Left ventricle myocardium superior (tissue), 1 donor: ENCODE measurements at regions not wholly inside any gene's neighbourhood (a gene's known extent, or its start where the extent isn't known, plus 50 kb on each side); places are given as distances from the start of the nearest gene placed in this dataset.
"Not testable (repeated sequence)": the region's sequence is repeated elsewhere in the genome, so short reads cannot be mapped to it uniquely, and the experiment has no call there.

Experiments
- ATAC-seq: fragments of 200-7000 bp; cut with Tn5 transposase; one replicate; pipeline ENCODE4 v1.9.1; 2020; ENCODE audit warnings: mild to moderate bottlenecking, moderate library complexity
- DNase-seq: peaks from one replicate; pipeline ENCODE4 v3.0.0-alpha.2; 2020
- intact Hi-C: fragments of 100-400 bp; cut with micrococcal nuclease; formaldehyde crosslinking; loops from one replicate; pipeline ENCODE4 v1.11.0; 2022
- donor health status: DM: no; HTN: yes; CAD: no; lungs with severe emphysema.

- intact Hi-C loops, DNase-seq, ATAC-seq: not testable (repeated sequence)
Measured at GRCh38 chr14:42482345-42482971, 875.8 kb downstream of the LRFN5 start.

- ATAC-seq, DNase-seq, intact Hi-C loops: not testable (repeated sequence)
Measured at GRCh38 chr14:42481714-42482113, 875.0 kb downstream of the LRFN5 start.

- ATAC-seq (no peak), DNase-seq (no peak)
- intact Hi-C loops: no loop called here
Measured at GRCh38 chr14:42480255-42480654, 873.6 kb downstream of the LRFN5 start.

GRCh38 chr14:42475289-42475688 is 868.6 kb downstream of the LRFN5 start:
- no peak for DNase-seq
- ATAC-seq: no peak
- intact Hi-C loops: no loop called here

DNA sequence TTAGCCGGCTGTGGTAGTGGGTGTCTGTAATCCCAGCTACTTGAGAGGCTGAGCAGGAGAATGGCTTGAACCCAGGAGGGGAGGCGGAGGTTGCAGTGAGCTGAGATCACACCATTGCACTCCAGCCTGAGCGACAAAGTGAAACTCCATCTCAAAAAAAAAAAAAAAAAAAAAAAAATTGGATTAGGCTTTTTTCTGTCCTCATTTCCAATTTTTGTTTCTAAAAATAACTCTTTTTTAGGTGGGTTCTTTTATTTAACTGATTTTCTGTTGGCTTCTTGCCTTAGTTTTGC is 863.7 kb downstream of the LRFN5 start:
- DNase-seq: no peak
- ATAC-seq: no peak
- intact Hi-C loops: no loop called here

DNA sequence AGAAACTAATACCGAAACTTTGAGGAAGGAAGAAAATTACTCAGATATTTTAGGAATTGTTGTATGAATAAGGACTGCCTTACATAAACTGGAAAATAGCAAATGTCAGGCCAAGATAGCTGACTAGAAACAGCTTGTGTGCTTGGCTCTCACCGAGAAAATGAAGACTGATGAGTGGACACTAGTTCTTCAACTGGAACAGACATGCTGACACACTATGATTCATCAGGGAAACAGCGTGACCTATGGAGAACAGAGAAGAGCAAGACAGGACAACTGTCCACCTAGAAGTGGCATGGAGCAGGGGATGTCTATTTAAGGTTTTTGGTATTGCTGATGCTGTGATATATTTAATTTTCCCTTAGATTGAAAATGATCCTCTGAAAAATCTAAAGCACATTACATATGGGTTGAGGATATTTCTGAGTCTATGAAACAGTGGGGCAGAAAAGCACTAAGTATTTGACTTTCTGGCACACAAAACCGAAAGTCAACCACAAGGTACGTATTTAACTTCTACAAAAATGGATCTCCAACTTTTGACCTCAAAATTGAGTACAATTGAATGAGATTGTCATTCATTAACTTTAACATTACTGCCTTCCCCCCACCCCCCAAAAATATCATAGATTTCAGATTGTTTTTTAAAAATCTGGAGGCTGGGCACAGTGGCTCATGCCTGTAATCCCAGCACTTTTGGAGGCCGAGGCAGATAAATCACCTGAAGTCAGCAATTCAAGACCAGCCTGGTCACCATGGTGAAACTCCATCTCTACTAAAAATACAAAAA is 863.2 kb downstream of the LRFN5 start:
- DNase-seq (no peak), ATAC-seq (peak; percentile 17)
- intact Hi-C loops: no loop called here

- ATAC-seq (no peak), DNase-seq (no peak)
- intact Hi-C loops: no loop called here
Measured at GRCh38 chr14:42460673-42461072, 854.0 kb downstream of the LRFN5 start.

DNA sequence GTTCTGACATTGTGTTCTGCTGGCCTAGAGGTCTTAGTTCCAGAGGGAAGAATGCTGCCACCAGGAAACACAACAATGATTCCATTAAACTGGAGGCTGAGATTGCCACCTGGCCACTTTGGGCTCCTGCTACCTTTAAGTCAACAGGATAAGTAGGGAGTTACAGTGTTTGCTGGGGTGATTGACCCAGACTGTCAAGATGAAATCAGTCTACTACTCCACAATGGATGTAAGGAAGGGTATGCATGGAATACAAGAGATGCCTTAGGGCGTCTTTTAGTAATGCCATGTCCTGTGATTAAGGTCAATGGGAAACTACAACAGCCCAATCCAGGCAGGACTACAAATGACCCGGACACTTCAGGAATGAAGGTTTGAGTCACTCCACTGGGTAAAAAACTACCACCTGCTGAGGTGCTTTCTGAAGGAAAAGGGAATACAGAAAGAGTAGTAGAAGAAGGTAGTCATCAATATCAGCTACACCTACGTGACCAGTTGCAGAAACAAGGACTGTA is 852.6 kb downstream of the LRFN5 start:
- intact Hi-C loops: no loop called here
- DNase-seq (no peak), ATAC-seq (no peak)

DNA sequence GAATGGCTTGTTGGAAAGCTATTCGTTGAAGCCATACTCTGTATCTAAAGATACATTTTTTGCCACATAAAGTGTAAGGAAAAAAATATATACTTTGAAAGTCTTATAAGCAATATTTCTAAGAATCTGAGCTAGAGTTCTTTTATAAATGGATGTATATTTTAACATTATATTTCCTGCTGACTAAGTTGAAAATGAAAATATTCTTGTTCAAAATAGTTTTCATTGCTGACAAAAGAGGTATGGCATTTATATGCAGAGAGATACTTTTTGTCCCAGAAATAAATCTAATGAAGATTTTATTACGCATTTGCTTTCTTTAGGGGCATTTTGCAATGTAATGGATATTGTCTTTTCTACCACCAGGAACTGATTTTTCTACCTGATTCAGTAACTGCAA is 834.9 kb downstream of the LRFN5 start:
- DNase-seq (no peak), ATAC-seq (no peak)
- intact Hi-C loops: no loop called here

DNA sequence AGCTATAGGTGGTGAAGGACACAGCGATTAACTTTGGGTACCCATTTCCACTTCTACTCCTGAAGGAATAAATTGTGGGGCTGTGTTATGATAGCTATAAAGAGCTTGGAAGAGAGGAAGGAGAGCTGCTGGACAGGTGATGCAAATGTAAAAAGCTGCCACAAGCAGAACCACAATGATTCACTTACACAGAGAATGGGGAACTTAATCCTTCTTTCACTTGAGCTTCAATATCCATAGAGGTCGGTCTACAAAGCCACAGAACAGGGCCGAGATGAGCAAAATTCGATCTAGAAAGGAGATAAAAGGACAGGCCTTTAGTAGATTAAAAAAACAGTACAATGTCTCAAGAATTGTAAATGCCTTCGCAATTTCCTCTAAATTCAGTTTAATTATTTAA is 831.1 kb downstream of the LRFN5 start:
- ATAC-seq: no peak
- intact Hi-C loops: no loop called here

DNA sequence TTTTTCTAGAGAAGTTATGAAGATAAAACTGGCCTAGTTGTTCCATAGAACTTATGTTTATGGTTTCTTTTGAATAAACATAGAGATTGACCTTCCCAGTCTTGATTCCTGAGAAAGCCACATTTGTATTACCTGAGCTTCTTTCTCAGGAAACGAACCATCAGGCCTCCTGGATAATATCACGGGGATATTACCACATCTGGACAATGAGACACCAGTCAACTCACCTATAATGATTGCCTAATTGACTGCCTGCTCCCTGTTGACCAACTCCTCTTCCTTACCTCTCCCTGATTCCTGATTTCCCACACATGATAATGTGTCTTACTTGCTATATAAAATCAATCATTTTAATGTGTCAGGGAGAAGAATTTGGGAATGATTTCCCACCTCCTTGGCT is 822.7 kb downstream of the LRFN5 start:
- DNase-seq: no peak
- intact Hi-C loops: no loop called here
- no peak for ATAC-seq

More for the DNA sequence above, 831.1 kb downstream of the LRFN5 start:
- DNase-seq: no peak

GRCh38 chr14:42428996-42429395 is 822.3 kb downstream of the LRFN5 start:
- intact Hi-C loops: no loop called here
- DNase-seq: no peak
- ATAC-seq: no peak

- intact Hi-C loops: no loop called here
- DNase-seq (no peak), ATAC-seq (no peak)
Measured at GRCh38 chr14:42424501-42424900, 817.8 kb downstream of the LRFN5 start.

DNA sequence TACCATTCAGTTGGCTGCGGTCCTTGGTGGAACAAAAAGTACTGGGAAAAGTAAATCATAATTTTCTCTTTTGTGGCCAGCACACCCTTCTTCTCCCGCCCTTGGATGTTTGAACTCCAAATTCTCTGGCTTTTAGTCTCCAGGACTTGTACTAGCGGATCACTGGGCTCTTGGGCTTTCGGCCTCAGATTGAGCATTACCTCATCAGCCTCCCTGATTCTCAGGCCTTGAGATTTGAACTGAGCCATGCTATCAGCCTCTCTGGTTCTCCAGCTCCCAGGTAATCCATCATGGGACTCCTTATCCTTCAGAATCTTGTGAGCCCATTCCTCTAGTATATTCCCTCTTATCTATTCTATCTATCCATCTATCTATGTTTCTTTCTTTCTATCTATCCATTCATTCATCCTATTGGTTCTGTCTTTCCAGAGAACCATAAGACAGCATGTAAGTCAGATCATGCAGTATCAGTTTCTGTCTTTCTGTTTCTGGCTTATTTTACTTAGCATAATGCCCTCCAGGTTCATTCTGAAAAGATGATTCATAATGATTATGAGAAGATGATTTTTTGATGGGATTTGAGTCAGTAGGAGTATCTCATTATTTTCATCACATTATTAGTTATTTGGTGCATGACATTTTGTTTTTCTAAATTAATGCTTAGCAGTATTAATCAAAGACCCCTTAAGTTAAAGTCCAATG is 814.9 kb downstream of the LRFN5 start:
- ATAC-seq (no peak), DNase-seq (no peak)
- intact Hi-C loops: no loop called here

DNA sequence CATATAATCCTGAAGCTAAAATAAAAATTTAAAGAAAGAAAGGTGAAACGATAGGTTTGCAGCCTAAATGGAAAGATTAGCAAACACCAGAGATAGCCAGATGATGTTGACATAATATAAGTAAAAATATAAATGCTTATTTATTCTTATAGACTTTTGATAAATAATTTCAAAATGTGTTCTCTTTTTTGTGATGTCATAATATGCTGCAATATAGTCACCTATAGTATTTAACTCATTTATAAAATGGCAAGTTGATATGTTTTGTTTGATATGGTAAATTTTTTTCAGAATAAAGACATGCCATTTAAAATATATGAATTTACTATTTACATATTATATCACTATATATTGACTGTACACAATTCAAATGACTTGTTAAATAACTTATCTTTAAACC is 813.4 kb downstream of the LRFN5 start:
- ATAC-seq: no peak
- DNase-seq: no peak
- intact Hi-C loops: no loop called here

- DNase-seq (no peak), ATAC-seq (no peak)
- intact Hi-C loops: no loop called here
Measured at GRCh38 chr14:42407153-42407552, 800.5 kb downstream of the LRFN5 start.

- ATAC-seq: no peak
- intact Hi-C loops: no loop called here
- no peak for DNase-seq
Measured at GRCh38 chr14:42391146-42391834, 784.6 kb downstream of the LRFN5 start.

GRCh38 chr14:42378880-42379279 is 772.2 kb downstream of the LRFN5 start:
- DNase-seq (no peak), ATAC-seq (no peak)
- intact Hi-C loops: no loop called here

DNA sequence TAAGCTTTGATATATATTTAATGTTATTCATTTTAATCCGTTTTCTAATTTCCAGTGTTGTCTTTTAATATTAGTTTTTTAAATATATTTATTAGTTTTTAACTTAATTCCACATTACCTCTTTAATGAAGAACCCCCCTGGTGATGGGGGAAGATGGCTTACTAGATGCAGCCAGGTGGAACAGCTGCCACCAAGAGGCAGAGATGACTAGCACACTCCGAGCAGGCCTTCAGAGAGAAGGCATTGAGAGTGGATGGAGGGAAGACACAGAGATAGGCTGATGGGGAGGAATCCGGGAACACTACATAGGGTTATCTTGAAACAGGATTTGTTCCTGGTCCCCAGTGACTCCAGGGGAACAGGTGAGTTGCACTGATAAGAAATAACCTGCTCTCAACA is 771.6 kb downstream of the LRFN5 start:
- ATAC-seq (no peak), DNase-seq (no peak)
- intact Hi-C loops: no loop called here

GRCh38 chr14:42374332-42374731 is 767.7 kb downstream of the LRFN5 start:
- ATAC-seq: no peak
- no peak for DNase-seq
- intact Hi-C loops: no loop called here
